OCI-M1 (cell line): ENCODE measurements at regions not wholly inside any gene's neighbourhood (a gene's known extent, or its start where the extent isn't known, plus 50 kb on each side); places are given as distances from the start of the nearest gene placed in this dataset.
"Not testable (repeated sequence)": the region's sequence is repeated elsewhere in the genome, so short reads cannot be mapped to it uniquely, and the experiment has no call there.

Experiments used
- DNase-seq: peaks from one replicate; lab custom pipeline; 2025; lab: John Stamatoyannopoulos, UW

DNA sequence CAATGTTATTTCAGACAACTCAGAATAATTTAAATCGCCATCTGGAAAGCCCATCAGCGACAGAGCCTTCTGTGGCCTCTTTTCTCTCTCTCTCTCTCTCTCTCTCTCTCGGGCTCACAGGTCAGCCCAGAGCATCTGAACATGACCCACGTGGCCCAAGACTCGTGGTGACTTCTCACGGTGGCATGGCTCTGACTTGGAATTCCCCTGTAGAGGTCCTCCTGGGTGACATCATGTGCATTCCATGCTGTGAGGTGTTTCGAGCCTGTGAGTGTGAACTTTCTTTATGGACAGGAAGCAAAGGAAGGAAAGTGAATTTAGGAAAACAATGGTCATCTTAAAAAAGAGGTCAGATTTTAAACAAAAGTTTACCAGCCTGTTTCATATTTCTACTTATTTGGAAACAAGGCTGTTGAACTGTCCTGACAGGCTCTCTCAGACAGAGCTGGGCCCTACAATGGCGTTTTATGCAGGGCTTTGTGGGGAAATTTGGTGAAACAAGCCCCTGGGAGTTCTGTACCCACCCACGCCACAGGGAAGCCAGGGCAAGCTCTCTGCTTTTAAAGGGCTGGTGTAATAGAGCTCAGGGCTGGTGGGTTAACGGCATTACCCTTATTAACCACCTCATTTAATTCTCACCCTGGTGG, 359.7 kb upstream of the ZNF32 start:
- DNase-seq = no peak

DNA sequence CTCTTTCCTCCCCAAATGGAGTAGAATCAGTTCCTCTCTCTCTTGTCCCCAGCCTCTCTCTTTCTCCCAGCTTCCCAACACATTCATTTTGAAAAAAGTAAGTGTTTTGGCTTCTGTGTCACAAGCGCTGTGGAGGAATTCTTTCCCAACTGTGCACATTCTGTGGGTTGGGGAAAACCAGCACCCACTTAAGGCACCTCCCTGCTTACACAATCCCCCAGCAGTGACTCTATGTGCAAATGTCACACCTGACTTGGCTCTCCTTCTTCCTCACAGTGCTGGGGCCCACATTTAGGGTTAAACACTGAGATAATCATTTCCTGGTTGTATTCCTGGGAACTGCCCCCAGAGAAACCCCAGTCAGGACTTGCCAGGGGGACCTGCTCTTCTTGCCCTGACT, 358.1 kb upstream of the ZNF32 start:
- no peak for DNase-seq

DNA sequence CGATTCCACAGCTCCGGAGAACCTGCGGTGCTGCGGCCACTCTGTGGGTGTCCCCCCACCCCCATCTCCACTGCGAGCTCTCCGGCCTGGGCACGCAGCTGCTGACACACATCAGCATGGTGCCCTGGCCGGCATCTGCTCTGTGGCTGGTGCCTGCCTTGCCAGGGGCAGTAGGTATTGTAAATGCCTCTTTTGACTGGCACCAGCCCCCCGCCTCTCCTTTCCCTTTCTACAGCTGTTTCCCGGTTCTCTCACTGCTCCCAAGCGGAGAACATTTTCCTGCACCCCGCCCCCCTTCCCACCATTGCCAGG, 357.1 kb upstream of the ZNF32 start:
- DNase-seq = no peak

DNA sequence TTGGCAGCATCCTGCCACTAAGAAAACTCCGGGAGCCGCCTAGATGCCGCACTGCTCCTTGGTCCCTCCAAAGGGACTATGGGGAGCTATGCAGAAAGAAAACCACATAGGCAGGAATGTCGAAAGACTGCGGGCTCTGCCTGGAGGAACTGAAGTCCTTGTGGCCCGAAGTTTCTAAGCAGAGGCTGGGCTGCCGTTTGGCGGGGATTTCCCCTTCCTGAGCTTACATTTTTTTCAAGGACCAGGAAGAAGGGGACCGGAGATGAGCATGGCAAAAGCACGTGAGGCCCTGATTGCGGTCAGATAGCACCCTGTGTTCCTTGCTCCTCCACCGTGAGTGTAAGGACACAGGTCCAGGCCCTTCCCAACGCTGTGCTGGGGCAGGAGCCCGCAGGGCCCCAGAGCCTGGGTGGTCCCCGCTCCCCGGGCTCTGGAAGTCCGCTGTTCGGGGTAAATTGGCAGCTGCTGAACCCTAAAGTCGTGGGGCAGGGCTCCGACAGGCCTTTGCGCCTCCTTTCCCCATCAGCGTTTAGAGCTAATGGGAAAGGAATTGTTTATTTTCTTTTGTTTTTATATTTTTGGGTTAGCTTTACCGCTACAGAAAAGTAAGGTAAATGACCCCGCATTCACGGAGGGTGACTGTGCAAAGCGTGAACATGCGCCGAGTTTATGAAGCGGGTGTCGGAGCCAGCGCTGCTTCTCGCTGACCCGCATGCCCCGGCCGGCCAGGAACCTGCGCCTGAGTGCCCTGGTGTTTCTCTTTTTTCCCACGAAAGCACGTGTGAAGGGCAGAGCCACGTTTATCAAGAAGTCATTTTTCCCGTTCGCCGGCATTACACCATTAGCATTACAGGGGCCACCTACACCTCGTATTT, 356.5 kb upstream of the ZNF32 start:
- DNase-seq = no peak

DNA sequence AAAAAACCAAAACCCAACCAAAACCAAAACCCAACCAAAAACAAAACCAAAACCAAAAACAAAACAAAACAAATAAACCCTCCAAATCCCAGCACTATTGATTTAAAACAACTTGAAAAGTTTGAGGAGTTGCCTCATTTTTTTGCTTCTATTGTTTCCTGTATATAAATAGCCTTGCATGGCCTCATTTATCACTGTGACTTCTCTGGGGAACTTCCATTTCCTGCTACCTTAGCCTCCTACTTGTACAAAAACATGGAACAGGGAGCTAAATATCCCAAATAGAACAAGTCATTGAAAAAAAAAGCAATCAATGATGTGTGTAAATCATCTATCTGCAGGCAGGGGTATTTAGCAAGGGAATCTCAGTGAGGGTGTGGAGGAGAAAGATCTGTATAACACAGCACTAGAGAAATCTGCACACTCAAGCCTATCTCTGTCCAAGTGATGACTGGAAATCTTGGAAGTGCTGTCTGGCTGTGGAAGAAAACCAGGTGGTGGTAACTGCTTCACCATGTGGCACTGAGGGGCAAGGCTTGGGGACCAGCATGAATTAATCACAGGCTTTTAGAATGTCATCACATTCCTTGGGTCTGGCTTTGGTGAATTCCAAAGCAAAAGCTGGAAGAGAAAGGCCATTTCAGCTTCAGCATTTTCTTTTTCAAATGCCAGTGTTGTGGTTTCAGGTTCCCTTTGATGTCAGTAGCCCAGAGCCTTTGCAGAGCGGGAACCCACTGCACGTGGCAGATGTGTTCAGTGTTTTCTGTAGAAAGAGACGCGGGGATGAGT, 349.5 kb upstream of the ZNF32 start:
- no peak for DNase-seq

DNA sequence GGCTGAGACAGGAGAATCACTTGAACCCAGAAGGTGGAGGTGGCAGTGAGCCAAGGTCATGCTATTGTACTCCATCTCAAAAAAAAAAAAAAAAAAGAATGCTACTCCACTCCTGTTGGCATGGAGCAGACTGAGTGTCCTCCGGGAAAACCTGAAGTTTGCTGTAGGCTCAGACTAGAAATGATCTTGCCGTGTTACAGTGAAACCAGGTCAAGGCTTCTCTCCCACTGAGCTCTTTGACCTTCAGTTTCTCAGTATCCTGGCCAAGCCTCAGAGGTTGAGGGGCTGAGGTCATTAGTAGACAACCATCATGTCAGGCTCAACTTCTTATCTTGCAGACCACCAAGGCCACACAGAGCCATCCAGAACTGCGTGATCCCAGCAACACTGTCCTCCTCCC, 348.6 kb upstream of the ZNF32 start:
- DNase-seq = no peak

DNA sequence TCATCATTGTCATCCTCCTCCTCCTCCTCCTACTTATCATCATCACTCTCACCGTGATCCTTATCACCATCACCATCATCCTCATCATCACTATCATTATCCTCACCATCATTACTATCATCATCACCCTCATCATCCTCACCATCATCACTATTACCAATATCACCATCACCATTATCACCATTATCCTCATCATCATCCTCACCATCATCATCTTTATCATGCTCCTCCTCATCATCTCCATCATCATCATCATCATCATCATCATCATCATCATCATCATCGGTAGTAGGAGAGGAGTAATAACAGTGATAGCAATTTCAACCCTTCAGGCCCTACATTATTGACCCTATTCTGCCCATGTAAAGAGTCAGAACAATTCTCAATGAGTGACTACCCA, 345.9 kb upstream of the ZNF32 start:
- no peak for DNase-seq

DNA sequence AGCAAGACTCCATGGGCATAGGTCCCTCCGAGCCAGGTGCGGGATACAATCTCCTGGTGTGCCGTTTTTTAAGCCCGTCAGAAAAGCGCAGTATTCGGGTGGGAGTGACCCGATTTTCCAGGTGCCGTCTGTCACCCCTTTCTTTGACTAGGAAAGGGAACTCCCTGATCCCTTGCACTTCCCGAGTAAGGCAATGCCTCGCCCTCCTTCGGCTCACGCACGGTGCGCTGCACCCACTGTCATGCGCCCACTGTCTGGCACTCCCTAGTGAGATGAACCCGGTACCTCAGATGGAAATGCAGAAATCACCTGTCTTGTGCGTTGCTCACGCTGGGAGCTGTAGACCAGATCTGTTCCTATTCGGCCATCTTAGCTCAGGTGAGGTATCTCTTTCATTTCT, 344.1 kb upstream of the ZNF32 start:
- DNase-seq = not testable (repeated sequence)

DNA sequence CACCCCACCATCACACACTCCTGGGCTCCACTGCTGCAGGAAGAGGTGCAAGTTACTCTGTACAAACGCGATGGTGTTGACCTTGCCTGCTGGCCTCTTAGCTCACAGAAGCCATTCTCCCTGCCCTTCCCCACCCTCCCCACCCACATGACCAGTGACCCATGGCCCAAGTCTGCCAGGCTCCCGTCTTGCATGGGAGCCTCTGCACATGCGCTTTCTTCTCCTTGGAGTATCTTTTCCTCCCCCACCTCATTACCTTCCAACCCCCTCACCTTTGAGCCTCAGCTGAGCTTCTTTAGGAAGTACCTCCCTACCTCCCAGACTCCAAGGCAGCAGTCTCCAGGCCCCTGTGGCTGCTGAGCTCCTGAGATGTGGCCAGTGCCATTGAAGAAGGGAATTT, 337.7 kb upstream of the ZNF32 start:
- DNase-seq = no peak

DNA sequence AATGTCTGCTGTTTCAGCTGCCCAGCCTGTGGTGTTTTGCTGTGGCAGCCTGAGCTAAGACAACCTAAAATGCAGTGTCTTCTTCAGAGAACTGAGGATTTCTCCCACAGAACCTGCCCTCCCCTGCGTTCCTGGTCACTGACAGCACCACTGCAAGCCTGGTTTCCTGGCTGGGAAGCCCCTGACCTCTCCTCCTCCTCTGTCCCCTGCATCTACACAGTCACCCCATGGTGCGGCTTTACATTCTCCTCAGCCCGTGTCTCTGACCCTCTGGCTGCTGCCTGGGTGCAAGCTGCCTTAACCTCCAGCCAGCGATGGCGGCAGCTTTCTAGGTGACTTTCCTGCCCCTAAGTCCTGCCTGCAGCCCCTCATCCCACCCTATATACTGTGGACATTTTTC, 337.3 kb upstream of the ZNF32 start:
- DNase-seq = no peak

DNA sequence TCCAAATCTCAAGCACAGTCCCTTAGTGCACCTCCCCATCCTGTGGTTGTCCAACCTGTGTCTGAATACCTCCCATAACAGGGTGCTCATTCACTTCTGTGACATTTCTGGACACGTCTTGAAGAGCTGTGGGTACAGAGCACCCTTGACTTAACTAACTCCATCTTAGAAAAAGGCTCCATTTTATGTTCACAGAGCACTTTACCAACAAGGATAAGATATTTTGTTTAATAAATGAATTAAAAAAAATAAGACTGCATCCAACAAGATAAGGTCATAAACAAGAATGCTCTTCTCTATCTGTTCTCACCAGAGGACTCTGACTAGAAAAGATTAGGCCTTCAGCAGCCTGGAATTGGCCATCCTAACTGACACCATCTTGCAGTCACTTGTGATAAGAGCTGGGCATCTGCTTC, 335.2 kb upstream of the ZNF32 start:
- DNase-seq = peak; percentile 43

DNA sequence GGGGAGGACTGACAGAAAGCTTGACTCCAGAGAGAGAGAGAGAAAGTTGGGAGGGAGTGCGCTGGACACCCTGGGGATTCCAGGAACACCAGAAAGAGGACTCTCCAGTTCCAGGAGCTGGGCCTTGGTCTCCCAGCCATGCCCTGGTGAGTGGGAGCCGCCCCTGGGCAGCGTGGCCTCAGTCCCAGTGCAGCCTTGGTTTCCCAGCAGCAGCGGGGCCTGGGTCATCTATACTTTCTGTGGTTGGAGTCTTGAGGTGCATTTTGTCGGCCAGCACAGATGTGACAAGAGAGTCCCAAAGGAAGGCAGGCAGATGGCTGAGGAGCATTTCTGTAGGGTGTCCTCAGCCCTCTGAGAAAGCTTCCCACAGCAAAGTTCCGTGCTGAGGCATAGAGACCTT, 334.7 kb upstream of the ZNF32 start:
- DNase-seq = no peak

DNA sequence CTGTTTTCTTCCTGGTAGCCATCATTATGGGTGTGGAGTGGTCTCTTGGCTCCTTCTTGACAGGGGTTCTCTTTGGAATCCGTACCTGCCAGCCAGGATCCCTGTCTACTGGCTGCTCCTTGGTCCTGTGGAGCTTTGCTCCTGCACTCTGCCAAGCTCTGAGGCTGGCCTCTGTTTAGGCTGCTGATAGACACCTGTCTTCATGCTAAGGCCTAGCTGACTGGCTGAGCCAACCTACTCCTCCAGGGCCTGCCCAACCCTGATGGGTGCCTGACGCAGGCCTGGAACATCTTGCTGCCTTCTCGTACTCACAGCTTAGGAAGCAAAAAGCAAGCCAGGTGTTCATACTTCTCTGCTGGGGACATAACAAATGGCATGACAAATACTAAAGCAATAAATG, 333.6 kb upstream of the ZNF32 start:
- DNase-seq = no peak

DNA sequence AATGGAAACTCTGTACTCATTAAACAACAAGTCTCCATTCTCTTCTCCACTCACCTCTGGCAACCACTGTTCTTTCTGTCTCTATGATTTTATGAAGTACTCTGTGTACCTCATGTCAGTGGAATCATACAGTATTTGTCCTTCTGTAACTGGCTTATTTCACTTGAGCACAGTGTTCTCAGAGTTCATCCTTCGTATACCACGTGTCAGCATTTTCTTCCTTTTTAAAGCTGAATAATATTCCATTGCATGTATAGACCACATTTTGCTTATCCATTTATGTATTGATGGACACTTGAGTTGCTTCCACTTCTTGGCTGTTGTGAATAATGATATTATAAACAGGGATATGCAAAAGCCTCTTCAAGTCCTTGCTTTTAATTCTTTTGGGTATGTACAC, 333.0 kb upstream of the ZNF32 start:
- DNase-seq = no peak

DNA sequence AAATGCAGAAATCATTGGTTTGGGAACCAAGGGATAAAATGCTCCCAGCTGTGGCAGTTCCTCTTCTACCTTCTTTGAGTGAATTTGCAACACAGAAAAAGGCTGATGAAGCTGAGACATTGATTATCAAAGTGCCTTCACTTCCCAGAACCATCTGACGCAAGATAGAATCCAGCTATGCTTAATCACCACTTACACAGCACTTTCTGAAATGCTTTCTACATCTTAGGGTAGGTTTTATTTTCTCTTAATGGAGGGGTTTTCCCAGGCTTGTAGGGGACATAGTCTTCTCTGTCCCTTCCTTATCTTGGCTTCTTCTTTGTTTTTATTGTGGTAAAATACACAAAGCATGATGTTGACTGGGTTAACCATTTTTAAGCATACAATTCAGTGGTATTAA, 332.6 kb upstream of the ZNF32 start:
- DNase-seq = peak; percentile 58

DNA sequence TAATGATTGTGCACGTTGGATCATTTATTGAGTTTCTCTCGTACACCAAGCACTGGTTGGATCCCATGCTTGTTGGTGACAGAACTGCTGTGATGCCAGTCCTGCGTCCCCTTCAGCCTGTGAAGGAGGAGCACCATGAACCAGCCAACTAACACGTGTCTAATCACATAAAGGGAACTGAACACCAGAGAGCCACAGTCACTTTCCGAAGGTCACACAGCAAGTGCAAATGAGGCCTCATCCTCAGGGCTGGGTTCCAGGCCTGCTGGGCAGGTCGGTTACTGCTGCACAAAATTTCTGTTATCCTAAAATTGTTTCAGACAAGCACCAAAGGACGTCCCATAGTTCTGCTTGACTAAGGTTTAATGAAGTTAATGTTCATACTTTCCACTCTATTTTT, 332.0 kb upstream of the ZNF32 start:
- no peak for DNase-seq

DNA sequence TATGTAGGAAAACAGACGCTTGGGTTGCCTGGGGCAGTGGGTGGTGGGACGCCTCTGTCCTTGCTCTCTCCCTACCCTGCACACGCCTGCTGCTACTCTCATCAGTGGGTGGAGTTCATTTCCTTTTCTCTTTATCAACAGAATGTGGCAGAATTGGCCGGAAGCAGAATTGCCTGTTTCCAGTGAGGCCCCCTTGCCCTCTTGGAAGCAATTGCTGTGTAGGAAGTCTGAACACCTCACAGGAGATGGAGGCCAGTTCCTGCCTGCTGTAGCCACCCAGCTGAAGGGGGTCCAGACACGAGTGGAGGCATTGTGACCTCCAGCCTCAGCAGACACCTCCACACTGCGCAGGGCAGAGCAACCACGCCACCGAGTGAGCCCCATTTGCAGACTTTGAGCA, 331.6 kb upstream of the ZNF32 start:
- DNase-seq = peak; percentile 29

DNA sequence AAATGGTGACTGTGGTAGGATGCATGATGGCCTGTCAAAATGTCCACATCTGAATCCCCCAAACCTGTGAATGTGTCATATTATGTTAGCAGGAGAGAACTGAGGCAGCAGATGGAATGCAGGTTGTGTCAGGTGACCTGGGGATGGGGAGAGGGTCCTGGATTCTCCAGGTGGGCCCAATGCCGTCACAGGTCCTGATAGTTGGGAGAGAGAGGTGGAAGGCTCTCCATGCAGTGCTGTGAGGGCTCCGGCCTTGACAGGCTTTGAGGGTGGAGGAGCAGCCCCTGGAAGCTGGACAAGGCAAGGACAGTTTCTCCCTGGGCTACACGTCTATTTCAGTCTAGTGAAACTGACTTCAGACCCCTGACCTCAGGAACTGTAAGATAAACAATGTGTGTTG, 330.9 kb upstream of the ZNF32 start:
- no peak for DNase-seq

DNA sequence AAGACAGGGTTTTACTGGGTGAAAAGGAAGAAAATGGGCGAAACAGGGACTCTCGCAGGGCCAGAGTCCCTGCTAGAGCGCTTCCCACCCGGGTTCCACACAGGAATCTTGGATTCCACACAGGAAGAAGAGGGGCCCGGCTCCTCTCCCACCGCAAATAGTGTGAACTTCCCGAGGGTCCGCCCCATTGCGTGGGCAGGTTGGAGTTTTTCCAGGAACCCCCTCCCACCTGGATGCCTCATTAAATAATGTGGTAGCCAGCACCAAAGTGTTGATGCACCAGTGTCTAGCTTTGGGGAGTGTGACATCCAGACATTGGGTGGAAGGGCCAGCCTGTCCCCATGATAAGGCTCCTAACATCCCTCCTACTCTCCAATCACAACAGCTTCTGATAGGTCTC, 330.3 kb upstream of the ZNF32 start:
- no peak for DNase-seq

DNA sequence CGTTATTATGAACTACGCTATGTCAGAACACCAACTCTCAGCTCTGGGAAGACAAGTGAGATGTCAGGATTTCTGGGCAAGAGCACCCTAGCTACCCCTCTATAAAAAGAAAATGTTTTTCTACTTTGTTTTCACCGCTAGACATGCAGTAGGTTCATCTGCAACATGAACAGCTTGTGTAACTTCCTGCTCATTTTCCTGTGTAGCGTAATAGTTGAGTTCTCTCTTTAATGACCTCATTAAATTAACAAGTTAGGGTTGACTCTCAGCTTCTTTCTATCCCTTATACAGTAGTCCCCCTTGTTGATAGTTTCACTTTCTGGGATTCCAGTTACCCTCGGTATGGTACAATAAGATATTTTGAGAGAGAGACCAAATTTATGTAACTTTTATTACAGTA, 329.4 kb upstream of the ZNF32 start:
- no peak for DNase-seq

DNA sequence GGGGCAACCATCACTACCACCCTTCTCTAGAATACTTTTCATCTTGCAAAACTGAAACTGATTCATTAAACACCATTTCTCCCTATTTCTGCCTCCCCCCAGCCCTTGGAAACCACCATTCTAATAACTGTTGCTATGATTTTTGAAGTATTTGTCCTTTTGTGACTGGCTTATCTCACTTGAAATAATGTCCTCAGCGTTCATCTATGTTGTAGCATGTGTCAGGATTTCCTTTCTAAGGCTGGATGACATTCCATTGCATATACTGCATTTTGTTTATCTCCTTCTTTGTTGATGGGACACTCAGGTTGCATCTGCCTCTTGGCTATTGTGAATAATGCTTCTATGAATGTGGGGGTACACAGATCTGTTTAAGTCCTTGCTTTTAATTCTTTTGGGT, 327.6 kb upstream of the ZNF32 start:
- no peak for DNase-seq

DNA sequence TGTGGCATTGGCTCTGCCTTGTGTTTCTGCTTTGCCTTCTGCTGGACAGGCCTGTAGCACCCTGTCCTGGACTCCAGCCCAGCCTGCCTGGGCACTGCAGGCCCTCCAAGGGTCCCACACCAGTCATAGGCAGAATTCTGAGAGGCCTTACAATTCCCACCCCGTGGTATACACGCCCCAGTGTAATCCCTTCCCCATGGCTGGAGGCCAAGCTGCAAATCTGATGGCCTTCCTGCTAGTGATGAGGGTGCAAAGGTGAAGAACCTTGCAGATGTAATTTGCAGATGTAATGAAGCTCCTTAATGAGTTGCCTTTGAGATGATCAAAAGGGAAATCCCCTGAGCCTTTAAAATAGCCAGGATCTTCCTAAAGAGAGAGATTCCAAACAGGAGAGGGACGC, 325.1 kb upstream of the ZNF32 start:
- no peak for DNase-seq

DNA sequence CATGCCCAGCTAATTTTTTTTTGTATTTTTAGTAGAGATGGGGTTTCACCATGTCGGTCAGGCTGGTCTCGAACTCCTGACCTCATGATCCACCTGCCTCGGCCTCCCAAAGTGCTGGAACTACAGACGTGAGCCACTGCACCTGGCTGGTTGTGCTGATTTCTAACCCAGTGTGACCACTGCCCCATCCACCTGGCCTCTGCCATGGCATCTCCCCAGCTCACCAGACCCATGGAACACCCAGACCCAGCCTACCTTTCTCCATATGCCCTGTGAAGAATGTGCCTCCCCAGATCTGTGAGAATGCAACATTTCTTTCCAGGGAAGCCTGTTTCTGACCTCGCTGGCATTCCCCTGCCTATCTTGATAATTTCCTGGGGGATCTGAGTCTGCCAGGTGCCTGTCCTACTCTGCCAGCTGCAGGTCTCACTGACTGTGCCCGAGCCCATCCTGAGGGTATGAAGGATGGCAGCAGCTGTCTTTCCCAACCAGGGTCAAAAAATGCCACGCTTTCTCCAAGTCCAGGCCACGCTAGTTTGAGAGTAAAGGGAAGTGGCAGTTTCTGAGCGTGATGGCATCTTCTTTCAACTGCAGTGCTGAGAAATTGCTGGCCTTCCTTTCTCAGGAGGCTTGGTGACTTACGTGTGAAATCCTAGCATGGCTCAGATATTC, 324.4 kb upstream of the ZNF32 start:
- no peak for DNase-seq
